ENCODE measurements at regions not wholly inside any gene's neighbourhood (a gene's known extent, or its start where the extent isn't known, plus 50 kb on each side); places are given as distances from the start of the nearest gene placed in this dataset.

DNA sequence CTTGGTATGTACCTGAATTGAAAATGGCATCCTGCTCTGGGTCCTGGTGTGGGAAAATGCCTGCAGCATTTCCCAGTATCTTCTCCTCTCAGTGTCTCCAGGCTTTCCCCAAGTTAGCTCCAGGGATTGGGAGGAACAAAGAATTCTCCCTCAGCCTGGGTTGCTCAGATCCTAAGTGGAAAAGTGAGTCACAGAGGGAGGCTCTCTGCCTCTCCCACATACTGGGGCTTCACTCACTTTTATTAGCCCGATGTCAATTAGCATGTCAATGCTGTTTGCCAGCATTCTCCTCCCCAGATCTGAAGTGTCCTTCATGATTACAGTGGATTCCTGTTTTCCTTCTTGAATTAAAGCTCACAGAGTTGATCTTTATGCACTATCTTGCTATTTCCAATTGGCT lies 655.0 kb downstream of the EPHA3 start:
- Histone ChIP-seq H3K36me3 (ENCODE audit: control insufficient read depth in 2 of 2, insufficient read depth in 1 of 2, low read length in 2 of 2) (no peaks in the 10 kb centered on the region), H3K4me1 (ENCODE audit: control insufficient read depth, insufficient read depth, low read length) (no peaks in the 10 kb centered on the region), H3K27ac (ENCODE audit: extremely low read depth, low read depth, low read length) (no peak overlapping the region), H3K9me3 (ENCODE audit: control insufficient read depth, insufficient read depth, low read depth, low read length) (no peaks in the 10 kb centered on the region), H3K4me3 (ENCODE audit: low read depth, low read length) (no peak overlapping the region)
- POLR2A ChIA-PET = no interaction called here
- TF ChIP-seq EGR2 (tag by site-specific recombination; IDR thresholded peaks at IDR 0.05; ENCODE audit: low read depth) (no peak), ZNF837 (tag by site-specific recombination; IDR thresholded peaks at IDR 0.05) (no peak), BCL11B (tag by site-specific recombination; IDR thresholded peaks at IDR 0.05; ENCODE audit: low read depth) (no peak), SETDB1 (IDR thresholded peaks at IDR 0.05; ENCODE audit: insufficient read length, low read length) (no peak), ZNF23 (tag by site-specific recombination; IDR thresholded peaks at IDR 0.05; ENCODE audit: borderline replicate concordance) (no peak), ZNF324 (tag by site-specific recombination; IDR thresholded peaks at IDR 0.05) (no peak), GLIS2 (tag by site-specific recombination; IDR thresholded peaks at IDR 0.05) (no peak), ZNF354C (tag by site-specific recombination; IDR thresholded peaks at IDR 0.05; ENCODE audit: borderline replicate concordance, low read depth) (no peak)
- TF ChIP-seq, protein P1, sequence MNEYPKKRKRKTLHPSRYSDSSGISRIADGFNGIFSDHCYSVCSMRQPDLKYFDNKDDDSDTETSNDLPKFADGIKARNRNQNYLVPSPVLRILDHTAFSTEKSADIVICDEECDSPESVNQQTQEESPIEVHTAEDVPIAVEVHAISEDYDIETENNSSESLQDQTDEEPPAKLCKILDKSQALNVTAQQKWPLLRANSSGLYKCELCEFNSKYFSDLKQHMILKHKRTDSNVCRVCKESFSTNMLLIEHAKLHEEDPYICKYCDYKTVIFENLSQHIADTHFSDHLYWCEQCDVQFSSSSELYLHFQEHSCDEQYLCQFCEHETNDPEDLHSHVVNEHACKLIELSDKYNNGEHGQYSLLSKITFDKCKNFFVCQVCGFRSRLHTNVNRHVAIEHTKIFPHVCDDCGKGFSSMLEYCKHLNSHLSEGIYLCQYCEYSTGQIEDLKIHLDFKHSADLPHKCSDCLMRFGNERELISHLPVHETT (tag by site-specific recombination; IDR thresholded peaks at IDR 0.05) = no peak
- TF ChIP-seq, protein P2, sequence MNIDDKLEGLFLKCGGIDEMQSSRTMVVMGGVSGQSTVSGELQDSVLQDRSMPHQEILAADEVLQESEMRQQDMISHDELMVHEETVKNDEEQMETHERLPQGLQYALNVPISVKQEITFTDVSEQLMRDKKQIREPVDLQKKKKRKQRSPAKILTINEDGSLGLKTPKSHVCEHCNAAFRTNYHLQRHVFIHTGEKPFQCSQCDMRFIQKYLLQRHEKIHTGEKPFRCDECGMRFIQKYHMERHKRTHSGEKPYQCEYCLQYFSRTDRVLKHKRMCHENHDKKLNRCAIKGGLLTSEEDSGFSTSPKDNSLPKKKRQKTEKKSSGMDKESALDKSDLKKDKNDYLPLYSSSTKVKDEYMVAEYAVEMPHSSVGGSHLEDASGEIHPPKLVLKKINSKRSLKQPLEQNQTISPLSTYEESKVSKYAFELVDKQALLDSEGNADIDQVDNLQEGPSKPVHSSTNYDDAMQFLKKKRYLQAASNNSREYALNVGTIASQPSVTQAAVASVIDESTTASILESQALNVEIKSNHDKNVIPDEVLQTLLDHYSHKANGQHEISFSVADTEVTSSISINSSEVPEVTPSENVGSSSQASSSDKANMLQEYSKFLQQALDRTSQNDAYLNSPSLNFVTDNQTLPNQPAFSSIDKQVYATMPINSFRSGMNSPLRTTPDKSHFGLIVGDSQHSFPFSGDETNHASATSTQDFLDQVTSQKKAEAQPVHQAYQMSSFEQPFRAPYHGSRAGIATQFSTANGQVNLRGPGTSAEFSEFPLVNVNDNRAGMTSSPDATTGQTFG (tag by site-specific recombination; IDR thresholded peaks at IDR 0.05; ENCODE audit: borderline replicate concordance) = no peak
- TF ChIP-seq, protein P3, sequence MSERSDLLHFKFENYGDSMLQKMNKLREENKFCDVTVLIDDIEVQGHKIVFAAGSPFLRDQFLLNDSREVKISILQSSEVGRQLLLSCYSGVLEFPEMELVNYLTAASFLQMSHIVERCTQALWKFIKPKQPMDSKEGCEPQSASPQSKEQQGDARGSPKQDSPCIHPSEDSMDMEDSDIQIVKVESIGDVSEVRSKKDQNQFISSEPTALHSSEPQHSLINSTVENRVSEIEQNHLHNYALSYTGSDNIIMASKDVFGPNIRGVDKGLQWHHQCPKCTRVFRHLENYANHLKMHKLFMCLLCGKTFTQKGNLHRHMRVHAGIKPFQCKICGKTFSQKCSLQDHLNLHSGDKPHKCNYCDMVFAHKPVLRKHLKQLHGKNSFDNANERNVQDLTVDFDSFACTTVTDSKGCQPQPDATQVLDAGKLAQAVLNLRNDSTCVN (tag by site-specific recombination; optimal IDR thresholded peaks at IDR 0.05) = no peak
- TF ChIP-seq, protein P4, sequence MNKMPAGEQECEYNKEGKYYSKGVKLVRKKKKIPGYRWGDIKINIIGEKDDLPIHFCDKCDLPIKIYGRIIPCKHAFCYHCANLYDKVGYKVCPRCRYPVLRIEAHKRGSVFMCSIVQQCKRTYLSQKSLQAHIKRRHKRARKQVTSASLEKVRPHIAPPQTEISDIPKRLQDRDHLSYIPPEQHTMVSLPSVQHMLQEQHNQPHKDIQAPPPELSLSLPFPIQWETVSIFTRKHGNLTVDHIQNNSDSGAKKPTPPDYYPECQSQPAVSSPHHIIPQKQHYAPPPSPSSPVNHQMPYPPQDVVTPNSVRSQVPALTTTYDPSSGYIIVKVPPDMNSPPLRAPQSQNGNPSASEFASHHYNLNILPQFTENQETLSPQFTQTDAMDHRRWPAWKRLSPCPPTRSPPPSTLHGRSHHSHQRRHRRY (tag by site-specific recombination; IDR thresholded peaks at IDR 0.05) = no peak
- TF ChIP-seq, protein P5, sequence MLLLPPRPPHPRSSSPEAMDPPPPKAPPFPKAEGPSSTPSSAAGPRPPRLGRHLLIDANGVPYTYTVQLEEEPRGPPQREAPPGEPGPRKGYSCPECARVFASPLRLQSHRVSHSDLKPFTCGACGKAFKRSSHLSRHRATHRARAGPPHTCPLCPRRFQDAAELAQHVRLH (tag by site-specific recombination; IDR thresholded peaks at IDR 0.05) = no peak
- TF ChIP-seq, protein P6, sequence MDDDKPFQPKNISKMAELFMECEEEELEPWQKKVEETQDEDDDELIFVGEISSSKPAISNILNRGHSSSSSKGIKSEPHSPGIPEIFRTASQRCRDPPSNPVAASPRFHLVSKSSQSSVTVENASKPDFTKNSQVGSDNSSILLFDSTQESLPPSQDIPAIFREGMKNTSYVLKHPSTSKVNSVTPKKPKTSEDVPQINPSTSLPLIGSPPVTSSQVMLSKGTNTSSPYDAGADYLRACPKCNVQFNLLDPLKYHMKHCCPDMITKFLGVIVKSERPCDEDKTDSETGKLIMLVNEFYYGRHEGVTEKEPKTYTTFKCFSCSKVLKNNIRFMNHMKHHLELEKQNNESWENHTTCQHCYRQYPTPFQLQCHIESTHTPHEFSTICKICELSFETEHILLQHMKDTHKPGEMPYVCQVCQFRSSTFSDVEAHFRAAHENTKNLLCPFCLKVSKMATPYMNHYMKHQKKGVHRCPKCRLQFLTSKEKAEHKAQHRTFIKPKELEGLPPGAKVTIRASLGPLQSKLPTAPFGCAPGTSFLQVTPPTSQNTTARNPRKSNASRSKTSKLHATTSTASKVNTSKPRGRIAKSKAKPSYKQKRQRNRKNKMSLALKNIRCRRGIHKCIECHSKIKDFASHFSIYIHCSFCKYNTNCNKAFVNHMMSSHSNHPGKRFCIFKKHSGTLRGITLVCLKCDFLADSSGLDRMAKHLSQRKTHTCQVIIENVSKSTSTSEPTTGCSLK (tag by site-specific recombination; IDR thresholded peaks at IDR 0.05) = no peak
- CTCF ChIA-PET = no interaction called here

DNA sequence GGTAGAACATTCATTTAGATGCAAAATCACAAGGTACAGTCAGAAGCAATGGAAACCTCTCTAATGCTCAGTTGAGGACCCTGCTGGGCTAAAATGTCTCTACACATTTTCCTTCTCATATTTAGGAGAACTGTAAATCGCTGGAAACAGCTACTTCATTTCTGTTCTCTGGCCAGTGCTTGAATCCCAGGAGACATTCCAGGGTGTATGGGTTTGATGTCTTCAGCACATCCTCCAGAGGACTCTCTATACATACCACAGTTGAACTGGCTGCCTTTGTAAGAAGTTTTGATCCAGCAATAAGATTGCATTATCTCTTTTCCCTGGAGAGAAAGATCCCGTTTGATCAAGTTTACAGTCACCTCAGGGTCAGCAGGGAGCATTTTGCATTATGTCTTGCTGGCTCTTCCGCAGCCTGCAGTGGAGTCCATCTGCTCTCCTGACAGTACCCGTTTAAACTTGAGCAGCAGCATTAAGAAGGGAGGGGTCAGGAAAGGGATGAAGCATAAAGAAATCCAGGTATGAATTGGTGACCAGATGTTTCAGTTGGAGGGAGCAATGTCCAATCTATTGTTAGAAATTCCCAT lies 676.0 kb downstream of the EPHA3 start:
- Histone ChIP-seq H3K36me3 (ENCODE audit: control insufficient read depth in 2 of 2, insufficient read depth in 1 of 2, low read length in 2 of 2) (no peaks in the 10 kb centered on the region), H3K27ac (ENCODE audit: extremely low read depth, low read depth, low read length) (no peak overlapping the region), H3K4me3 (ENCODE audit: low read depth, low read length) (no peak overlapping the region), H3K4me1 (ENCODE audit: control insufficient read depth, insufficient read depth, low read length) (no peaks in the 10 kb centered on the region), H3K9me3 (ENCODE audit: control insufficient read depth, insufficient read depth, low read depth, low read length) (no peaks in the 10 kb centered on the region)
- POLR2A ChIA-PET = no interaction called here
- CTCF ChIA-PET = no interaction called here
- TF ChIP-seq PRDM1 (tag by site-specific recombination; IDR thresholded peaks at IDR 0.05) (no peak), ZNF174 (tag by site-specific recombination; IDR thresholded peaks at IDR 0.05) (no peak), ZNF138 (tag by site-specific recombination; IDR thresholded peaks at IDR 0.05; ENCODE audit: borderline replicate concordance) (no peak), ZNF211 (tag by site-specific recombination; IDR thresholded peaks at IDR 0.05; ENCODE audit: low read depth) (no peak), GLI4 (tag by site-specific recombination; IDR thresholded peaks at IDR 0.05) (no peak), ZNF623 (tag by site-specific recombination; IDR thresholded peaks at IDR 0.05) (no peak), ZNF114 (tag by site-specific recombination; IDR thresholded peaks at IDR 0.05) (no peak), ZFP37 (tag by site-specific recombination; IDR thresholded peaks at IDR 0.05) (no peak), ZNF302 (tag by site-specific recombination; IDR thresholded peaks at IDR 0.05; ENCODE audit: low read depth) (no peak), ZNF610 (tag by site-specific recombination; IDR thresholded peaks at IDR 0.05; ENCODE audit: borderline replicate concordance) (no peak), ZNF549 (tag by site-specific recombination; IDR thresholded peaks at IDR 0.05) (no peak)
- TF ChIP-seq, protein P7, sequence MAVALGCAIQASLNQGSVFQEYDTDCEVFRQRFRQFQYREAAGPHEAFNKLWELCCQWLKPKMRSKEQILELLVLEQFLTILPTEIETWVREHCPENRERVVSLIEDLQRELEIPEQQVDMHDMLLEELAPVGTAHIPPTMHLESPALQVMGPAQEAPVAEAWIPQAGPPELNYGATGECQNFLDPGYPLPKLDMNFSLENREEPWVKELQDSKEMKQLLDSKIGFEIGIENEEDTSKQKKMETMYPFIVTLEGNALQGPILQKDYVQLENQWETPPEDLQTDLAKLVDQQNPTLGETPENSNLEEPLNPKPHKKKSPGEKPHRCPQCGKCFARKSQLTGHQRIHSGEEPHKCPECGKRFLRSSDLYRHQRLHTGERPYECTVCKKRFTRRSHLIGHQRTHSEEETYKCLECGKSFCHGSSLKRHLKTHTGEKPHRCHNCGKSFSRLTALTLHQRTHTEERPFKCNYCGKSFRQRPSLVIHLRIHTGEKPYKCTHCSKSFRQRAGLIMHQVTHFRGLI (tag by site-specific recombination; IDR thresholded peaks at IDR 0.05) = no peak

Measured in HEK293 (cell line).